Neural crest cell (in vitro differentiated cells): ENCODE measurements at regions not wholly inside any gene's neighbourhood (a gene's known extent, or its start where the extent isn't known, plus 50 kb on each side); places are given as distances from the start of the nearest gene placed in this dataset.

Experiments
- DNase-seq: peaks from one replicate; pipeline ENCODE4 v3.0.0; 2021; ENCODE audit warnings: low read depth, mixed read lengths, low spot score
- H3K27ac Mint-ChIP-seq: one replicate; pipeline ENCODE4 v1.8.0; 2021; ENCODE audit warnings: mild to moderate bottlenecking, mixed read lengths; ENCODE audit not compliant: unreplicated experiment
- H3K27me3 Mint-ChIP-seq: 2 replicates; pipeline ENCODE4 v1.8.0; 2021; ENCODE audit warnings: low read depth, mild to moderate bottlenecking, mixed read lengths
- H3K36me3 Mint-ChIP-seq: 2 replicates; pipeline ENCODE4 v1.8.0; 2021; ENCODE audit warnings: low read depth, mild to moderate bottlenecking, mixed read lengths
- H3K4me1 Mint-ChIP-seq: 2 replicates; pipeline ENCODE4 v1.8.0; 2021; ENCODE audit warnings: mixed read lengths
- H3K4me3 Mint-ChIP-seq: one replicate; pipeline ENCODE4 v1.8.0; 2021; ENCODE audit warnings: mild to moderate bottlenecking, mixed read lengths
- H3K9me3 Mint-ChIP-seq: 2 replicates; pipeline ENCODE4 v1.8.0; 2021; ENCODE audit warnings: mixed read lengths
- CTCF ChIP-seq: fragments of 200-600 bp; sonication (generic); conservative IDR thresholded peaks from 2 replicates; pipeline ENCODE4 v1.5.0; 2021; ENCODE audit warnings: antibody characterized with exemption, mild to moderate bottlenecking

GRCh38 chr3:146899171-146899570 lies 294.0 kb upstream of the PLSCR5 start:
- H3K4me3 Mint-ChIP-seq: no peak overlapping the region
- H3K27ac Mint-ChIP-seq: no peak overlapping the region
- no peaks in the 10 kb centered on the region for H3K4me1 Mint-ChIP-seq
- H3K9me3 Mint-ChIP-seq: no peaks in the 10 kb centered on the region
- TF ChIP-seq CTCF: no peak
- no peaks in the 10 kb centered on the region for H3K36me3 Mint-ChIP-seq
- no peak for DNase-seq
- H3K27me3 Mint-ChIP-seq: no peaks in the 10 kb centered on the region

GRCh38 chr3:146896711-146897110 lies 291.6 kb upstream of the PLSCR5 start:
- no peak overlapping the region for H3K4me3 Mint-ChIP-seq
- DNase-seq: no peak
- no peak overlapping the region for H3K27ac Mint-ChIP-seq
- H3K9me3 Mint-ChIP-seq: no peaks in the 10 kb centered on the region
- no peaks in the 10 kb centered on the region for H3K4me1 Mint-ChIP-seq
- TF ChIP-seq CTCF: no peak
- H3K27me3 Mint-ChIP-seq: no peaks in the 10 kb centered on the region
- H3K36me3 Mint-ChIP-seq: no peaks in the 10 kb centered on the region

- Mint-ChIP-seq H3K9me3 (no peaks in the 10 kb centered on the region), H3K27me3 (no peaks in the 10 kb centered on the region), H3K4me3 (no peak overlapping the region)
These were observed 290.0 kb upstream of the PLSCR5 start for GRCh38 chr3:146895026-146895749.

GRCh38 chr3:146894406-146894805 lies 289.3 kb upstream of the PLSCR5 start:
- Mint-ChIP-seq H3K9me3 (no peaks in the 10 kb centered on the region), H3K27ac (no peak overlapping the region), H3K36me3 (no peaks in the 10 kb centered on the region), H3K4me3 (no peak overlapping the region), H3K4me1 (no peaks in the 10 kb centered on the region), H3K27me3 (no peaks in the 10 kb centered on the region)
- TF ChIP-seq CTCF: no peak
- DNase-seq: no peak

More at GRCh38 chr3:146895026-146895749, 290.0 kb upstream of the PLSCR5 start:
- no peaks in the 10 kb centered on the region for H3K4me1 Mint-ChIP-seq
- no peaks in the 10 kb centered on the region for H3K36me3 Mint-ChIP-seq
- no peak for TF ChIP-seq CTCF
- no peak overlapping the region for H3K27ac Mint-ChIP-seq
- no peak for DNase-seq

- no peak for TF ChIP-seq CTCF
- DNase-seq: no peak
- Mint-ChIP-seq H3K4me3 (no peak overlapping the region), H3K27ac (no peak overlapping the region), H3K4me1 (no peaks in the 10 kb centered on the region), H3K9me3 (no peaks in the 10 kb centered on the region), H3K36me3 (no peaks in the 10 kb centered on the region), H3K27me3 (no peaks in the 10 kb centered on the region)
These were observed 286.9 kb upstream of the PLSCR5 start for GRCh38 chr3:146892041-146892440.
